Stomach (tissue), 8 donors: ENCODE measurements at regions not wholly inside any gene's neighbourhood (a gene's known extent, or its start where the extent isn't known, plus 50 kb on each side); places are given as distances from the start of the nearest gene placed in this dataset.

ENCODE experiments used
- DNase-seq, 2 donors: peaks; one replicate each; pipeline versions ENCODE4 v3.0.0 to v3.0.0-alpha.2; 2013 to 2019
- H3K27ac ChIP-seq, 5 donors: fragments of 200-600 bp in 4 of 5; sonication (generic) in 4 of 5; one replicate each; pipeline ENCODE4 v1.5.1; 2013 to 2019; ENCODE audit warnings: mild to moderate bottlenecking in 1 of 5, moderate library complexity in 1 of 5
- H3K27me3 ChIP-seq, 3 donors: fragments of 200-600 bp; sonication (generic); one replicate each; pipeline ENCODE4 v1.5.1; 2017 to 2019; ENCODE audit warnings: mixed run types in 1 of 3
- H3K36me3 ChIP-seq, 4 donors: fragments of 200-600 bp; sonication (generic); 1 replicate in 3 of 4; 2 replicates in 1 of 4; pipeline ENCODE4 v1.5.1; 2016 to 2019
- H3K4me1 ChIP-seq, 4 donors: fragments of 200-600 bp; sonication (generic); one replicate each; pipeline ENCODE4 v1.5.1; 2016 to 2019
- H3K4me3 ChIP-seq, 4 donors: fragments of 200-600 bp; sonication (generic) in 3 of 4; one replicate each; pipeline ENCODE4 v1.5.1; 2016 to 2019; ENCODE audit warnings: mild to moderate bottlenecking in 1 of 4
- H3K9me3 ChIP-seq, 4 donors: fragments of 200-600 bp; sonication (generic); one replicate each; pipeline ENCODE4 v1.5.1; 2016 to 2019
- EP300 ChIP-seq: sonication (generic); formaldehyde crosslinking; IDR thresholded peaks from one replicate; pipeline ENCODE4 v1.6.1; 2017; ENCODE audit warnings: antibody characterized with exemption
- POLR2A ChIP-seq, 4 donors: fragments of 450-650 bp; IDR thresholded peaks; one replicate each; pipeline ENCODE4 v1.6.1; 2016; ENCODE audit warnings: antibody characterized with exemption in 4 of 4, control low read depth in 2 of 4, mild to moderate bottlenecking in 1 of 4, moderate library complexity in 1 of 4
- POLR2AphosphoS5 ChIP-seq, 3 donors: sonication (generic); formaldehyde crosslinking; IDR thresholded peaks; one replicate each; pipeline ENCODE4 v1.6.1; 2016; ENCODE audit warnings: antibody characterized with exemption in 3 of 3
- WGBS, 5 donors: extraction: QIAGEN DNeasy Blood & Tissue Kit in 3 of 5; methylation state at CpG; one replicate each; pipeline versions ENCODE4 v1.1.5 to v1.1.7; 2013 to 2018; 5-methylcytosine and 5-hydroxymethylcytosine counted together
- intact Hi-C: fragments of 100-400 bp; cut with DNase I; formaldehyde crosslinking; loops from one replicate; pipeline ENCODE4 v1.15.1; 2023; ENCODE audit warnings: low total_unique reads
- TF ChIP-seq, protein P1 (sequence below), 7 experiments: fragments of 450-650 bp in 4 of 7; fragments of 200-600 bp in 3 of 7; sonication (generic) in 3 of 7; IDR thresholded peaks; one replicate each; pipeline ENCODE4 v1.5.1; 2016 to 2019; ENCODE audit warnings: antibody characterized with exemption in 7 of 7, control low read depth in 2 of 7, mild to moderate bottlenecking in 1 of 7
- donor health status: healthy with polysubstance abuse.
- donor health status: Bipolar disorder and iron deficiency.
- donor health status: healthy.

DNA sequence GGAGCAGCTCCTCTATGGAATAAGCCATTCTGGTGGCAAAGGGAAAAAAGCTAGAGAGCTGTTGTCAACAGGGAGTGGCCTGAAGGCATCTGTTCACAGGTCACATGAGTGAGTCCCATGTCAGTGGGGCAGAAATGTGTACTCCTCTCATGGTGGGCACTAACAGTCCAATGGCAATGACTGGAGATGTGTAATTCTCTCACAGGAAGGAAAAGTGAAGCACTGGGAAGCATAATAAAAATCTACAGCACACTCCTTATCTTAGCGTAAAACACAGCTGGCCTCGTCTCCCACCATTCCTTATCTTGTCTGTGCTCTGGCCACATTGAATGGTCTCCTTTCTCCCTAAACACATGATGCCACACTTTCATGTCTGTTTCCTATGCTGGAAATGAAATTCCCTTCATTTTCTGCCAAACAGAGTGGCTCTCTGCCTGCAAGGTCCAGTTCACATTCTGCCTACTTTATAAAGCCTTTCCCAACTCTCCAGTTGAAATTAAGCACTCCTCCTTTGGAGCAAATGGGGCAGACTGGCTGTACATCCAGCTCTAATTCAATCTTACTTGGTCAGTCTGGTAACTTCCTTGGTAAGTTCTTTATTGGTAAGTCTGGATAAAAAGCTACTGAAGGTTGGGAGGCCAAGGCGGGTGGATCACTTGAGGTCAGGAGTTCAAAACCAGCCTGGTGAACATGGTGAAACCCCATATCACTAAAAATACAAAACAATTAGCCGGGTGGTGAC, 139.8 kb downstream of the RPL22L1 start:
- Histone ChIP-seq H3K4me1 (no peaks in the 10 kb centered on the region), H3K4me3 (no peak overlapping the region), H3K36me3 (no peaks in the 10 kb centered on the region), H3K9me3 (no peaks in the 10 kb centered on the region), H3K27ac (no peak overlapping the region), H3K27me3 (no peaks in the 10 kb centered on the region)
- WGBS, 5 donors: 82 to 93% (median 86%) methylated on average over 4 of the region's 4 CpGs
- TF ChIP-seq POLR2A (IDR thresholded peaks at IDR 0.05): no peak
- no peak for TF ChIP-seq POLR2AphosphoS5 (IDR thresholded peaks at IDR 0.05)
- TF ChIP-seq, protein P1, sequence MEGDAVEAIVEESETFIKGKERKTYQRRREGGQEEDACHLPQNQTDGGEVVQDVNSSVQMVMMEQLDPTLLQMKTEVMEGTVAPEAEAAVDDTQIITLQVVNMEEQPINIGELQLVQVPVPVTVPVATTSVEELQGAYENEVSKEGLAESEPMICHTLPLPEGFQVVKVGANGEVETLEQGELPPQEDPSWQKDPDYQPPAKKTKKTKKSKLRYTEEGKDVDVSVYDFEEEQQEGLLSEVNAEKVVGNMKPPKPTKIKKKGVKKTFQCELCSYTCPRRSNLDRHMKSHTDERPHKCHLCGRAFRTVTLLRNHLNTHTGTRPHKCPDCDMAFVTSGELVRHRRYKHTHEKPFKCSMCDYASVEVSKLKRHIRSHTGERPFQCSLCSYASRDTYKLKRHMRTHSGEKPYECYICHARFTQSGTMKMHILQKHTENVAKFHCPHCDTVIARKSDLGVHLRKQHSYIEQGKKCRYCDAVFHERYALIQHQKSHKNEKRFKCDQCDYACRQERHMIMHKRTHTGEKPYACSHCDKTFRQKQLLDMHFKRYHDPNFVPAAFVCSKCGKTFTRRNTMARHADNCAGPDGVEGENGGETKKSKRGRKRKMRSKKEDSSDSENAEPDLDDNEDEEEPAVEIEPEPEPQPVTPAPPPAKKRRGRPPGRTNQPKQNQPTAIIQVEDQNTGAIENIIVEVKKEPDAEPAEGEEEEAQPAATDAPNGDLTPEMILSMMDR (IDR thresholded peaks at IDR 0.05): no peak
- no peak for TF ChIP-seq EP300
- intact Hi-C loops: no loop called here
- no peak for DNase-seq

DNA sequence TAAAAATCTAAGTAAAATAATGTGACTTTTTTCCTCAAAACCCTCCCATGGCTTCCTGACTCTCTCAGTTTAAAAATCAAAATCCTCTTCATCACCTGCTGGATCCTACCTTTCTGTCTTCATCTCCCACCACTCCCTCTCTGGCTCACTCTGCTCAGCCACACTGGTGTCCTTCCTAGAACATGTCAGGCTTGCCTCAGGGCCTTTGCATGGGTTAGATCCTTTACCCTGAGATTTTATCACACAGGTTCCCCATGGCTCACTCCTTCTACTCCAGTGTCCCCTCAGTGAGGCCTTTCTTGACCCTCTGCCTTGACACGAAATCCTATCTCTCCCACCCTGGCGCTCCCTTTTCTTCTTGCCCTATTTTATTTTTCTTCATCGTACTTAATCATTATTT, 141.8 kb downstream of the RPL22L1 start:
- TF ChIP-seq, protein P1 (IDR thresholded peaks at IDR 0.05): no peak
- TF ChIP-seq POLR2A (IDR thresholded peaks at IDR 0.05) (no peak), EP300 (no peak), POLR2AphosphoS5 (IDR thresholded peaks at IDR 0.05) (no peak)
- Histone ChIP-seq H3K27ac (no peak overlapping the region), H3K4me3 (no peak overlapping the region), H3K4me1 (no peaks in the 10 kb centered on the region), H3K27me3 (no peaks in the 10 kb centered on the region), H3K36me3 (no peaks in the 10 kb centered on the region), H3K9me3 (no peaks in the 10 kb centered on the region)
- 87 to 90% (median 87%) methylated on average over 3 of the region's 3 CpGs for WGBS, 5 donors
- DNase-seq: no peak
- intact Hi-C loops: no loop called here

DNA sequence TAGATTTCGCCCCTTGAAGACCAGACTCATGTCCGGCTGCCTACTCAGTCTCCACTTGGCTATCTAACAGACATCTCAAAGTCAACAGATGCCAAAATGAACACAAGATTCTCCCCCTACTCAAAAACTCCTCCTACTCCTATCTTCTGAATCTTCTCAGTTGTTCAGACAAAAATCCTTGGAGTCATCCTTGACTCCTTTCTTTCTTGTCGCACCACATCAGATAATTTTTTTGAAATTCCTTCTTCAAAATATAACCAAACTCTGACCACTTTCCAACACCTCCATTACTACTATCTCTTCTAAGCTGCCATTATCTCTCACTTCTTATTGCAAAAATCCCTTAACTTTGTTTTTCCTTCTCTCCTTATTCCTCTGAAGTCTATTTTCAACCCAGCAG, 141.9 kb upstream of the SLC7A14 start:
- H3K27me3 ChIP-seq: no peaks in the 10 kb centered on the region
- TF ChIP-seq, protein P1 (IDR thresholded peaks at IDR 0.05): no peak
- TF ChIP-seq POLR2A (IDR thresholded peaks at IDR 0.05) (no peak), EP300 (no peak), POLR2AphosphoS5 (IDR thresholded peaks at IDR 0.05) (no peak)
- no peaks in the 10 kb centered on the region for H3K36me3 ChIP-seq
- H3K4me3 ChIP-seq: no peak overlapping the region
- WGBS, 5 donors: 87 to 96% (median 90%) methylated on average over 3 of the region's 3 CpGs
- H3K27ac ChIP-seq: peak overlapping the region in 2 of 5 donors; percentile 32 to 38
- H3K9me3 ChIP-seq: no peaks in the 10 kb centered on the region
- no peaks in the 10 kb centered on the region for H3K4me1 ChIP-seq
- DNase-seq: no peak
- intact Hi-C loops: no loop called here

DNA sequence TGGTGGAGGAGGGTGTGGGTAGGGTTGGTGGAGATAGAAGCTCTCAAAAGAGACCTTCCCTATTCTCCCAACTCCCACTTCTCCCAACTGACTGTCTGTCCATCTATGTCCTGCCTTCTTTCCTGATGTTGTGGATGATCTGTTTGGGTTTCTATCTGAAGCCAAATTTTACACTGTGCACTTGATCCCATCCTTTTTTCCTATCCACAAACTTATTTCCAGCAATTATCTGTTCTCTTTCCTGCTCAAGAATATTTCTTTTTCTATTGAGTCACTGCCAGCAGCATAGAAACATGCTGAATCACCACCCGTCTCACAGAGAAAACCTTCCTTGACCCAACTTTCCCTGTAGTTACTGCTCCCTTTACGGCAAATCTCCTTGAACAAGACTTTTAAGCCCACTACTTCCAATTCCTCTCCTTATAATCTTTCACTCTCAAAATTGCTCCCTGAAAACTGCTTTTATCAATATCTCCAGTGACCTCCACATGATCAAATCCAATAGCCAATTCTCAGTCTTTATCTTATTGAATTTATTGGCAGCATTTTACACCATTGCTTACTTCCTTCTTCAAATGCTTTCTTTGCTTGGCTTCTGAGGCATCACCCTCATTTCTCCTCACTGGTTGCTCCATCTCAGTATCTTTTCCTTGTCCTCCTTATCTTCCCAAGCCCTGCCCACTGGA, 141.2 kb upstream of the SLC7A14 start:
- H3K9me3 ChIP-seq: no peaks in the 10 kb centered on the region
- no peak overlapping the region for H3K4me3 ChIP-seq
- TF ChIP-seq EP300: no peak
- no peak for TF ChIP-seq POLR2A (IDR thresholded peaks at IDR 0.05)
- TF ChIP-seq POLR2AphosphoS5 (IDR thresholded peaks at IDR 0.05): no peak
- TF ChIP-seq, protein P1 (IDR thresholded peaks at IDR 0.05): no peak
- no peak for DNase-seq
- H3K4me1 ChIP-seq: no peaks in the 10 kb centered on the region
- intact Hi-C loops: no loop called here
- no peaks in the 10 kb centered on the region for H3K36me3 ChIP-seq
- H3K27ac ChIP-seq: peak overlapping the region in 2 of 5 donors; percentile 32 to 38
- 60 to 79% (median 65%) methylated on average over 2 of the region's 2 CpGs for WGBS, 5 donors
- no peaks in the 10 kb centered on the region for H3K27me3 ChIP-seq
